ENCODE measurements at regions not wholly inside any gene's neighbourhood (a gene's known extent, or its start where the extent isn't known, plus 50 kb on each side); places are given as distances from the start of the nearest gene placed in this dataset.

DNA sequence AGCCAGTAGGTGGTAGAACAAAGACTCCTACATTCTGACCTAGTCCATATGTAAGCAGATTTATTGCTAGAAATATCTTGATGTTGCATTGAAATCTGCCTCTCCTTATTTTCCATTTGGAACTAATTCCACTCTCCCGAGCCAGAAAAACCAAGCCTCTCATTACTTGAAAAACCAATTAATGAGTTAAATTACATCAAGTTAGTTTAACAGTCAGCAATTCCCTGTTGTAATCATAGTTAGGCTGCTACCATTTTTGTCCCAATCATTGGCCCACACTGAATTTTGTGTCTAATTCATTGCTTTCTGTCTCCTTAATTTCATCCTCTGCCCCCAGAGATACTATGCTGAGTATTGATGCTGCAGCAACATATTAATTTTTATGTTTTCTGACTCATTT lies 168.3 kb upstream of the TNP1 start:
- no peak for DNase-seq (ENCODE audit: low spot score)

DNA sequence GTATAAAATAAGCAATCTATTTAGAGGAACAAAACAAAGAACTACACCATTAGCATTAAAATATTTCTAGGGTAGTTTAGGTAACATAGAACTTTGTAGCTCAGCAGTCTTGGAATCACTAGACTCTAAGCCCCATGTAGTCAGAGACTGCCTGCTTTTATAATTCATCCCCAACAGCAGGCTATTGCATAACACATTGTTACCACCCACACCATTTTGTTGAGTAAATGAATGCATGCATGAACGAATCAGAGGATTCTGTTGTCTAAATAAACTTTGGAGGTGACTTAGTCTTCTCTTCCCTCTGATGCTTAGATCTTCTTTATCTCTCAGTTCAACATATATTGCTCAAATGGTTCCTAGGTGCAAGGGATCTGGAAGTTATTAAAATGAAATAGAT lies 167.6 kb upstream of the TNP1 start:
- no peak for DNase-seq (ENCODE audit: low spot score)

DNA sequence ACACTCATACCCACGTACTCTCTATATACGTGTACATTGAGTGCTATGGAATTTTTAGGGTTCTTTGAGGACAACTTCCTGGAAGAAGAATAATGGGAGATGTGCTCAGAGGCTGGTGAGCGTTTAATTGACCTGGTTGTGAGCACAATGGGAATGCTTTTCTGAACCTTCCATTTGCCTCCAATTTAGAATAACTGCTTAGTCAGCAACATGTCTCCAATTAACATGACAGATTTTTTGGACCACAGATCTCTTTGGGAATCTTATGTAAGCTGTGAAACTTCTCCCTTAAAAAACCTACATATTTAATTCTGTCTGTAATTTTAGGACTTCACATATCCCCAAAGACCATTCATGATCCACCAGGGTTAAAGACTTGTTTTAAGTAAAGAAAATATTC lies 166.7 kb upstream of the TNP1 start:
- no peak for DNase-seq (ENCODE audit: low spot score)

DNA sequence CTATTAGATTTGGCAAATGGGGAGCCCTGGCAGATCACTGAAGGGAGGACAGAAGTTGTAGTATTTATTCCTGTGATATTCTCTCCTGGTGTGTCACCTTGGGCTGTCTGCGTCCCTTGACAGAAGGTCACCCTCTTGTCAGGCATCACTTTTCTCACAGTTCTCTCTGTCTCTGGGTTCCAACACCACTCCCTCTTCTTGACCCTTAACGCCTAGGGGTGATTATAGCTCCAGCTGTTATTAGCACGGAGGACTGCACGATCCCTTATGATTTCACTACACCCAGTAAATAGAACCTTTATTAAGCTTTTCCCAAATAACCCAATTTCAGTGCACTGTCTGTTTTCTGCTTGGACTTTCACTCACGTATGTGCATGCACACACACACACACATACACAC lies 166.3 kb upstream of the TNP1 start:
- DNase-seq (ENCODE audit: low spot score) = no peak

DNA sequence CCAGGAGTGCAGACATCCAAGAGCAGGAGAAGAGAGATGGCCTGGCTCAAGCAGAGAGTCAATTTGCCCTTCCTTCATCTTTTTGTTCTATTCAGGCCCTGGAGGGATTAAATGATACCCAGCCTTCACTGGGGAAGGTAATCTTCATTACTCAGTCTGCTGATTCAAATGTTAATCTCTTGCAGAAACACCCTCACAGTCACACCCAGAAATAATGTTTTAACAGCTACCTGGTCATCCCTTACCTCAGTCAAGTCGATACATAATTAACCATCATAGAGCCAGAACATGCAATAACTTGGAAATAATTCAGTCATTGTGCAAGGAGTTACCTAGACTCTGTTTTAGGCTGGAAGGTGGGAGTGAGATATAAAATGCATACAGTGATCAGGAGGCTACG lies 163.7 kb upstream of the TNP1 start:
- DNase-seq (ENCODE audit: low spot score) = no peak

DNA sequence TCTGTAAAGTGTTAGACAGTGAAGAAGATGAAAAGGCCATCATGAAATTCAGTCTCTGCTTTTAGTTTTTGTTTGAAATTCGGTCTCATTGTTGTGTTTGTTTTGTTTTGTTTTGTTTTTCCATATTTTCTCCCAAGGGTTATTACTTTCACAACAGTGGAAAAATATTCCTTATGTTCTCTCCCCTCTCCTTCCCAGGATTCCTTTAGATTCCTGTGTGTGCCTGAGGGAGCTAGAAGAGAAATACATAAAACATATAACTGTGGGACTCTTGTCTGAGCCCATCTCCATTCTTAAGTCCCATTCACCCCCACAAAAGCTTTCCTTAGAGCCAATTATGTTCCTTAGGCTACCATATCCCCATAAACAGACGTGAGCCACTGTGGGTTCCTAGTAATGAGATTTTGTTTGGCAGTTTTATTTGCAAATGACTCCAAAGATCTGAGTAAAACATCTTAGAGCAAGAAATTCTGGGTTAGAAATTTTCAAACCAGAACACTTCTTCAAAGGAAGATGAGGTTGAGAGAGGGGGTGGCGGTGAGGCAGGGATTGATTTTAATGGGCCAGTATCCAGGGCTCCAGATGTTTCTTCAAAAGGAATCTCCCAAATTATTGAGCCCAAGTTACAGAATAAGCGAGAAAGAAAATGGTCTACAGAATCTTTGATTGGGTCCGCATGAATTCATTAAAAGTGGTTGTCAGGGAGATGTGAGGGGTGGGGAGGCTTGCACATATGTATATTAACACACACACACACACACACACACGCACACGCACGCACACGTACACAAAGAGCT lies 157.8 kb upstream of the TNP1 start:
- no peak for DNase-seq (ENCODE audit: low spot score)

DNA sequence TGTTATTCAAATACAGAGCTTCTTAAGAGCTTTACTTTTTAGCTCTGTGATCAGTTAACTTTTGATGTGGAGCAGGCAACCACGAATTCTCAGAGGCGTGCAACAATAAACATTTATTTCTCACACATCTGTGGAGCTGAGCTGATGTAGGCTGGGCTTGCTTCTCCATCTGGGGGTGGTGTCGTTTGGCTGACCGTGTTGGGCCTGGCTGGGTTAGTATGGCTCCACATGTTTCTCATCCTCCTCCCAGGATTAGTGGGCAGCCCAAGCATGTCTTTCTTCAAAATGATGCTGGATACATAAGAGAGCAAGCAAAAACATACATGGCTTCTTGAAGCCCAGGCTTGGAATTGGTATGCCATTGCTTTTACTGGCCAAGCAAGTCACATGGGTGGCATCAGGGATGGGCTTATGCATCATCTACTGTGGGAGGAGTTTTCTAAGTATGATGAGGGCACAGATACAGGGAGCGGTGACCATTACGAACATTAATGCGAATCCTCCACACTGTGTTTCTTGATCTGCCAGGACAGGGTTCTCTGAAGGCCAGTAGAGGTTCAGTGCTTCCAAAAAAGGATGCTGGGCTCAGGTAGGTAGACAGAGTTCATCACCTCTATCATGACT lies 157.0 kb upstream of the TNP1 start:
- DNase-seq (ENCODE audit: low spot score) = no peak

DNA sequence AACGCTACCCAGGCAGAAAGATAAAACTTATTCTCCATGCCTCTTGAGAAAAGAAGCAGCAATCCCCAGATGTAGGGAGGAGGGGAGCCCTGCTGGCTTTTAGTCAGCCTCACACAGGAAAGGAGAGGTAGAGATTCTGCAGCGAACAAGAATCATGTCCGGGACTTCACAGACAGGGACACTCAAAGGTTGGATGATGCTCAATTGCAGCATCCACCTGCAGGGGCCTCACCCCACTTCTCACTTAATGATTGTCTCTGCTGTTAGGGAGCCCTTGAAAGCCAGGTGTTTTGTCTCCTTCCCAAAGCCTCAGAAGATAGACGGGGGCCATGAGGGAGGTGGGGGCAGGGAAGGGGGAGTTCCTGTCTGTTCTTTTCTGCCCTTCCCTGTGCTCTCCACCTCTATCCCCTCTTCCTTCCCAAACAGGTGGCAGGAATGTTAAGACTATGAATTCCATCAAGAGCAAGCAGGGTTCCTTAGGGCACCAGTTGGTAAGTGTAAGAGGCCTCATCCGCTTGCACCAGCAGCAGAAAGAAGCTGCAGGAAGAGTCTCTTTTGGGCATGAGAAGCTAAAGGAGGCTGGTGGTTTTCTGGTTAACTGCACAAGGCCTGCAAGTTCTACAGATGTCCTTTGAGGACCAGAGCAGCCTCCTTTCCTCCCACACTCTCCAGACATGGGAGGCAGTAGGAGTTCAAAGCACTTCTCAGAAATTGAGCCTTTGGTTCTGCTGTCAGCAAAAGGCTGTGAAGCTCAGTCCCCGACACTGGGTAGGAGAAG lies 154.7 kb upstream of the TNP1 start:
- no peak for DNase-seq (ENCODE audit: low spot score)

DNA sequence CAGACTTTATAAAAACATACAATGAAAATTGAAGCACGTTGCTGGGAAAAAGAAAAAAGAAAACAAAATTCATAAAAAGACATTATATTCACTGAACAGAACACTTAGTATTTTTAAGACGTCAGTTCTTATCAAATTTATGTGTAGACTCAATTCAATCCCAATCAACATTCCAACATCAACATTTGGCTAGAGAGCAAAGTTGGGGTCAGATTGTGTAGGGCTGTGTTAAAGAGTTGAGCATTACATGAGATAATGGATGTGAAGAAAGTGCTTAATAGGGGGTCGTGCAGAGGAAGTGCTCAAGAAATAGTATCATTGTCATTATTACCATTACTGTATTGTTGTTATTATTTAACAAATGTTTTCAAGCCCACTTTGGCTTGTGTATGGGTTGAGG lies 154.1 kb upstream of the TNP1 start:
- no peak for DNase-seq (ENCODE audit: low spot score)

DNA sequence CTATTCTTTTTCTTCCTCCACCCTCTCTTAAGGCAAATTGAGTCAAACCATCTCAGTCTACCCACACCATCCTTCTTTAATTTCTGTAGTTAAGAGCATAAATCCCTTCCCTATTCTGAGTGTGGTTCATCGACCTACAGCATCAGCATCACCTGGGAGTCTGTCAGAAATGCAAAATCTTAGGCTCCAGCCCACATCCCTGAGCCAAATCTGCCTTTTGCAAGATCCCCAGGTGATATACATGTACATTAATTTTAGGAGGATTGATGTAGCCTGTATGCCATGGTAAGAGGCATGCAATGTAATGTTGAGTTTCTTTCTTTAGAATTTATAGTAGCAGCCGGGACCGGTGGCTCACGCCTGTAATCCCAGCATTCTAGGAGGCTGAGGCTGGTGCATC lies 151.7 kb upstream of the TNP1 start:
- DNase-seq (ENCODE audit: low spot score) = no peak

DNA sequence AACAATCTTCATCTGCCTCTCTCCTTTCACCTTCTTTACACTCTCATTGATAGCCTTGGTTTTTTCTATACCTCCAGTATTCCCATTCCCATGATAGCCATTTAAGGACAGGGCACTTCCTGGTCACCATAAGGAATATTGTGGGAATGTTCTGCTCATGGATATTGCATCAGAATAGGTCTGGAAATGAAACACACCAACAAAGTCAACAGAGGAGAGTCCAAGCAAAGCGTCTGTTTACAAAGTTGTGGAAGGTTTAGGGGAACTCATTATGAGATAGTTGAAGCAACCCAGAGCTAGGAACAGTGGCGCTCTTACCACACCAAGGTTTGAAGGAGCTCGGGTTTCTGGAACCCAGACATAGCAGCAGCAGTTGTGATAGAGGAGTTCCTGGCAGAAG lies 150.3 kb upstream of the TNP1 start:
- DNase-seq (ENCODE audit: low spot score) = no peak

DNA sequence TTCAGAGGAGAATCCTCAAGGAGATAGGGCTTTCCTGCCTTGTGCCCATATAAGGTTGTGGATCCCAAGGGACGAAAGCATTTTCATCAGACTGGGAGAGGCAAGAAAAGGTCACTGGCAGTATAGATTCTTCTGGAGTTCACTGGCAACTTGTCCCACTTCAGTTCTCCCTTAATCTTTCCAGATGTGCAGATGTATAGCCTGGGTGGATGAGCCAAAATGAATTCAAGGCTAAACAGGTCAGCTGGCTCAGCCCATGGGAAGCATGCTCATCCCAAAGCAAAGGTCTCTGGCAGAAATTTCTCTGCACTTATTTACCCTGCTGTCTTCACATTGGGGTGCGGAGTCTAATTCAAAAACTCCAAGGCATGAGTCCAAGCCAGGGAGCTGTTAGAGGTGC lies 148.9 kb upstream of the TNP1 start:
- no peak for DNase-seq (ENCODE audit: low spot score)

DNA sequence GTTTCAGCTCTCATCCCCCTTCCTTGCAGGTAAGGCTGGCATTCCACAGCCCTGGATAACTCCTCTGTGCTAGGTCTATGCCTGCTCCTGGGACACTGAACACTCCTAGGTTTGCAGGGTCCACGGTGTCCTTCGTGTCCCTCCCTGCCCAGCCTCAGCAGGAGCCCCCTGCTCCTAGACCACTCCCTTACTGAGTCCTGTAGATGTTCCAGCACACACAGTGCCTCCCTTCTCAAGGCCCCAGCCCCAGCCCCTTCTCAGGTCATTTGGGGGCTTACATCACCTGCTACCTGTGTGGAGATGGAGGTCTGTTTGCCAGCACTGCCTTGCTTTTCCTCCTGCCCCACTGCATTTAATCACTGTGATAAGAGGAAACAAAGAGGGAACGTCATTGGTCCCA lies 146.4 kb upstream of the TNP1 start:
- no peak for DNase-seq (ENCODE audit: low spot score)

DNA sequence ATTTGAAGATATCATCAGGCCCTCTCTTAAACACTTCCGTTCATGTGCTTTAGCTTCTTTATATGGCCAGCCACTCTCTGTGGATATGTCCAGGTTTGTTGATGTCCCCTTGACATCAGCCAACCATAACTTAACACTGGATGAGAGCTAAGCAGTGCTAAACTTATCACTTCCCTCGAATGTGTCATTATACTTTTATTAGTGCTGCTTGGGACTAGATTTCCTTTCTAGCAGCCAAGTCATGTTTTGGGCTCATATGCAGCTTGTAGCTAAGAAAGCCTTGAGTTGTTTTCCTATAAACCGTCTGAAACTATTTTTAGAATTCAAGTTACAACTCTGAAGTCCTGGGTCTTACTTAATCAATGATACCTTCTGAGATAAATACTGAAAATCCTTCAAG lies 144.8 kb upstream of the TNP1 start:
- DNase-seq (ENCODE audit: low spot score) = no peak

DNA sequence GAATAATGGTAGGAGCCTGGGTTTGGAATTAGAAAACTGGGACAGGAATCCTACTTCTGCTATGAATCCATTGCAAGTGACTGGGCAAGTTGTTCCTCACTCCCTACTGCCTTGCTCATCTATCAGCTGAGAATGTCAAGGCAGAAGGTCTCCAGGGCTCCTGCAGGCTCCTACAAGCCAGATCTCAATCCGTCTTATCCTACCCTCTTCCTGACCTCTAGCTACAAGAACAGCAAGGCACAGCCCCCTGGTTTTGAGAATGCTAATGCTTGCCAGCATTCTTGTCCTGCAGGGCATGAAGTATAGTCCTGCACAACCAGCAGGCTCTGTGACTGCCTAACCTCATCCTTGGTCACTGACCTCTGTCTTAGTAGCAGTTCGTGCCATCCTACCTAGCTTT lies 141.9 kb upstream of the TNP1 start:
- no peak for DNase-seq (ENCODE audit: low spot score)

DNA sequence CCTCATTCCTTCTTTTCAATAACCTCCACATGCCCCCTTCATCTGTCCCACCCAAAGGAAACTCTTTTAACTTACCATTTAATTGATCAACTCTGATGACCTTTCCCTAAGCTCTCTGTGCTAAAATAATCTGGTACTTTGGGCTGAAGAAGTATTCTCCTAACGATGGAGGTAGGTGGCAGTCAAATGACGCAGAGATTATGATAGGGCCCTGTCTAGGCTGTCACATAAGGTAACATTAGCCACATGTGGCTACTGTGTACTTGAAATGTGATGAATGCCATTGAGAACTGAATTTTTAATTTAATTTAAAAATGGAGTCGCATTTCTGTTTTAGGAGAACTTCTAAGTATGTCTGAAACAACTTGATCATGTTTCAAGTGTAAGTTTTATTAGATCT lies 140.5 kb upstream of the TNP1 start:
- DNase-seq (ENCODE audit: low spot score) = no peak

DNA sequence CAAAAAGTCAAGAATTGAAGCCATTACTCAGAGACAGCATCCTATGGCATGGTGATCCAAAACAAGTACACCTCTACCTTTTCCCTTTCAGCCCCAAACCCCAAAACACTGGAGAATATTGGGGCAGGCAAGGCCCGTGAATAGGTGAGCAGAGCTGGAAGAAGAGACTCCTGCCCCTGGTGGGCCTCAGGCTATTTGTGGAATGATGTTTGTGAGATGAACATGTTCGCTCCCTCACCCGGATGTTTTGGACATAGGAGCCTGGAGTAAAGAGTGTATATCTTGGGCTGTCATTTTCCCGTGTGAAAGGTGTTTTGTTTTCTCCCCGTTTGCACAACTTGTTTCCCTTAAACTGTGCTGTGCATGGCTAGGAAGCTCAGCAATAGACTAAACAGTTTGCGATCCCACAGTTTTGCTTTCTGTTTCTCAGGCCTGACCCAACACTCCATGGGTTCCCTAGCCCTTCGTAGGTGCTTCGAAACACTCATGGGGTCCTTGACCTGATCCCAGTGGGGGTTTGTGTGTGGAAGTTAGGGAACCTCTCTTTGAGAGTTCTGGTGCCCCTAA lies 136.5 kb upstream of the TNP1 start:
- no peak for DNase-seq (ENCODE audit: low spot score)

DNA sequence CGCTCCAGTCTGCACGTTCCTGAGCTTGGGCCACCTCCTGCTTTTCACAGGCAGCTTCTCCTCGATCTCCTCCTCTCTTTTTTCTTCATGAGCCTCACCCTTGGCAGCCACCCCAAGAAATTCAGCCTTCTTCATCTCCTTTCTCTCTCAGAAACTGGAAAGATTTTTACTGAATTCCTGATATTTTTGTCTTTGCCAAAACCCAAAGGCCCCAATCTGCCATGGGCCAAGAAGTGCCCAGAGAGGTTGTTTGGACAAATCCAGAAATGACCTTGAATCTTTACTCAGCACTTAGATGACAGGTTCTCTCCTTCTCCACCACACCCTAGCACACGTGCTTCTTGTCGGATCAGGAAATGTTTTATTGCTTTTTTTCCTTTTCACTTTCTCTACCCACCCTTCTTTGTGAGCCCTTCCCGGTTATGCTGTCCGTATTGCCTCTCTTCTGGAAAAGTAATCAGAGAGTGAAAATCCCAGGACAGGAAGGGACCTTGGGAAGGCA lies 134.5 kb upstream of the TNP1 start:
- DNase-seq (ENCODE audit: low spot score) = no peak

DNA sequence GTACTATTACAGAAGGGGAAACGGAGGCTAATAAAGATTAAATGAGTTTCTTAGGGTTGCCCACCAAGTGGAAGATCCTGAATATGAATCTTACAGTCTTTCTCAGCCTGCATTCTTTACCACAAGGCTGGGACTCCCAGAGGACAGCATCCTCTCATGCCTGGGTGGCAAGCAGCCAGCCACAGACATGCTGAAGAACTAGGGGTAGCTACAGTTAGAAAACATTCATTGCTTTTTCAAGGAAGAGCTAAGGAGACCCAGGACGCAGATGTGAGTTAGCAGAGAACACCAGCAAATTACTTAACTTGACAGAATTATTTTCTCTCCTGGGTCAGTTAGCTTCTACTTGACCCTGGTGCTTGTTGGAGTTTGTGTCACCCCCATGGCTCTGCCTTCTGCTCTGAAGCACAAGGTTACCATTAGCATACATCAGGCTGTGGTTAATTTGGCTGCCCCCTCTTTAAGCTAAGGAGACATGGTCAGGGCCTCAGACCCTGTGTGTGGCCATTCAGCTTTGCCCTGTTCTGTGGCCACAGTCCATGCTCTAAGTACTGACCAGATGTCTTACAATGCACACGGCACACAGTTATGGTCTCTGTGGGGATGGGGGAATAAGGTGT lies 132.3 kb upstream of the TNP1 start:
- no peak for DNase-seq (ENCODE audit: low spot score)

DNA sequence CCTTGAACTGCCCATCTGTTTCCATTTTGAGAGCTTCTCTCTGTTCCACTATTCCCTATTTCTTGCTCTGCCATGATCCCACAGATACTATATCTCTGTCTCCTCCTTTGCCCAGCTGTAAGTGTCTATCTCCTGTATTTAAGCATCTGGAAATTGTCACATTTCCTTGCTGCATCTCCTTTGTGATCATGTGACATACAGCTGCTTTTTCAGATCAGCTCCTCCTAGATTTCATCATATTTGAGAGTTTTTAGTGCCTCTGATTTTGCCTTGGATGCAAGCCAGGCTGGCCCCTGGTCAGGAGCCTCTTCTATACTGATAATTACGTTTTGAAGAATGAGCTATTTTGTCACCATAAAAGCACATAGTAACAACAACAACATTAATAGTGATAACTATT lies 131.7 kb upstream of the TNP1 start:
- no peak for DNase-seq (ENCODE audit: low spot score)

DNA sequence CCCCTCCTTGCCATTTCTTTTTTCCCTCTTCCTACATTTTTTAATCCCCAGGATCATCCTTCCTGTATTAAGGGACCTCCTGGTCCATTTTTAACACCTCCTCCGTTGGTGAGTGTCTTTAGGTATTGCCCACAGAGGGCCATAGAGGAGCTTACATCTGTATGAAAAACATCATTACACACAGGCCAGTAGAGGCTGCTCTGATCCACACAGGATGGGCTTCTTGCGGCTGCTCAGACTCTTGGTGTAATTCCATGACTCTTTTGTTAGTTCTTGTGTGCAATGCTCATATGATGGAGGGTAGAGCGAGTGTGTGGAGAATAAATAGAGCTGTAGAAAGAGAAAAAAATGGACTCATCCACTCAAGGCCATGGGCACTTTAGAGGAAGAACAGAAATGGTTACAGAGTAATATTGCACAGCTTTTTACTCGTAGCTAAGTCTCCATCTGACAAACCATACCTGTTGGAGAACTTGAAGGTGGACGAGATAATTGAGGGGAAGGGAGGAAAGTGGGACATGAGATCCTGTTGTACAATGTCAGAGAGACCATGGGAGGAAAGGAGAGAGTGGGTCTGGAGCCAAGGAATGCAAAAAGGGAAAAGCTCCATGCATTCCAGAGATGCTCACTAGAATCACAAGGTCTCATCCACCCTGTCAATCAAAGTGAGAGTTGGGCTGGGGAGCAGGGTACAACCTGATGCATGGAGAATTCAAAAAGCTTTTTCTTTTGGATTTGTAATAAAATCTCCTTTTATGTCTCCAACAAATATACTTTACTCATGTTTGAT lies 129.7 kb upstream of the TNP1 start:
- no peak for DNase-seq (ENCODE audit: low spot score)

Data from hematopoietic multipotent progenitor cell treated with erythropoietin and hydrocortisone succinate and interleukin-3 and kit ligand, for 17 days (in vitro differentiated cells).